AG04450 (cell line): ENCODE measurements at regions not wholly inside any gene's neighbourhood (a gene's known extent, or its start where the extent isn't known, plus 50 kb on each side); places are given as distances from the start of the nearest gene placed in this dataset.

Experiments used
- CTCF ChIA-PET: fragments of 300-600, 350-600 bp; formaldehyde crosslinking; extraction: SDS; loops from one replicate; lab custom pipeline; 2022; ENCODE audit warnings: antibody characterized with exemption, inconsistent platforms; lab: Charles Lee
- POLR2A ChIA-PET: fragments of 350-600 bp; formaldehyde crosslinking; extraction: SDS; loops from one replicate; lab custom pipeline; 2021; ENCODE audit warnings: antibody characterized with exemption, inconsistent platforms; lab: Yijun Ruan, JAX
- DNase-seq: peaks from one replicate; pipeline ENCODE4 v3.0.0-alpha.2; 2011; ENCODE audit warnings: low read depth, low spot score
- H3K27ac ChIP-seq: one replicate; pipeline ENCODE4 v1.5.1; 2012; ENCODE audit warnings: low read depth, low read length, control low read depth
- H3K27me3 ChIP-seq: one replicate; pipeline ENCODE4 v1.6.0; 2012; ENCODE audit warnings: low read length; ENCODE audit not compliant: control insufficient read depth, insufficient read depth
- H3K4me3 ChIP-seq: 2 replicates; pipeline ENCODE4 v1.5.1; 2011; ENCODE audit warnings: mild to moderate bottlenecking, low read depth, low read length, control low read depth
- H3K9me3 ChIP-seq: 2 replicates; pipeline ENCODE4 v1.5.1; 2012; ENCODE audit warnings: low read length; ENCODE audit not compliant: control insufficient read depth, insufficient read depth
- TF ChIP-seq, protein P1 (sequence below): IDR thresholded peaks from 2 replicates; pipeline ENCODE4 v1.5.1; 2011; ENCODE audit warnings: low read depth, low read length, control low read depth, inconsistent platforms

DNA sequence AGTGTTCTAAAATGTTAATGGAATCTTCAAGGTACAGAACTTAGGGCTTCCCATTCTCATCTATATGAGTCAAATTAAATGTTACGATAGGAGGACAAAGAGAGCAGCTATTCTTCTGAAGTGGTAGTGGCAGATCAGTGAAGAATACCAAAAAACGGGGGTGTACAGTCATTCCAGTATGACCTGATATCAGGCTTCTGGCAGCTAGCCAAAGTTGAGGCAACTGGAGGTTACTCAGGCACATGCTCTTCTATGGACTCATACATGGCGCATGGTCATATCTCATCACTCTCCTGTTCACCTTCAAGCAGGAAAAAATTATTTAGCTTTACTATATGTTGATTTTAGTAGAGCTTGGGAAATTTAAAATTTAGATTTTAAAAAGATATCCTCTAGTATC lies 1608.8 kb downstream of the GRIK2 start:
- TF ChIP-seq, protein P1, sequence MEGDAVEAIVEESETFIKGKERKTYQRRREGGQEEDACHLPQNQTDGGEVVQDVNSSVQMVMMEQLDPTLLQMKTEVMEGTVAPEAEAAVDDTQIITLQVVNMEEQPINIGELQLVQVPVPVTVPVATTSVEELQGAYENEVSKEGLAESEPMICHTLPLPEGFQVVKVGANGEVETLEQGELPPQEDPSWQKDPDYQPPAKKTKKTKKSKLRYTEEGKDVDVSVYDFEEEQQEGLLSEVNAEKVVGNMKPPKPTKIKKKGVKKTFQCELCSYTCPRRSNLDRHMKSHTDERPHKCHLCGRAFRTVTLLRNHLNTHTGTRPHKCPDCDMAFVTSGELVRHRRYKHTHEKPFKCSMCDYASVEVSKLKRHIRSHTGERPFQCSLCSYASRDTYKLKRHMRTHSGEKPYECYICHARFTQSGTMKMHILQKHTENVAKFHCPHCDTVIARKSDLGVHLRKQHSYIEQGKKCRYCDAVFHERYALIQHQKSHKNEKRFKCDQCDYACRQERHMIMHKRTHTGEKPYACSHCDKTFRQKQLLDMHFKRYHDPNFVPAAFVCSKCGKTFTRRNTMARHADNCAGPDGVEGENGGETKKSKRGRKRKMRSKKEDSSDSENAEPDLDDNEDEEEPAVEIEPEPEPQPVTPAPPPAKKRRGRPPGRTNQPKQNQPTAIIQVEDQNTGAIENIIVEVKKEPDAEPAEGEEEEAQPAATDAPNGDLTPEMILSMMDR, result no peak
- no peak for DNase-seq
- H3K27me3 ChIP-seq, result no peaks in the 10 kb centered on the region
- H3K27ac ChIP-seq, result no peak overlapping the region
- ChIA-PET POLR2A (no interaction called here), CTCF (no interaction called here)
- no peaks in the 10 kb centered on the region; the same call in 1 of the 2 replicates for H3K9me3 ChIP-seq
- no peak overlapping the region for H3K4me3 ChIP-seq

- ChIA-PET POLR2A (no interaction called here), CTCF (no interaction called here)
- Histone ChIP-seq H3K27me3 (no peaks in the 10 kb centered on the region), H3K27ac (no peak overlapping the region), H3K4me3 (no peak overlapping the region), H3K9me3 (no peaks in the 10 kb centered on the region; the same call in 1 of the 2 replicates)
- TF ChIP-seq, protein P1, result no peak
- DNase-seq, result no peak
These were observed 1608.2 kb downstream of the GRIK2 start for GRCh38 chr6:103001724-103002123.

DNA sequence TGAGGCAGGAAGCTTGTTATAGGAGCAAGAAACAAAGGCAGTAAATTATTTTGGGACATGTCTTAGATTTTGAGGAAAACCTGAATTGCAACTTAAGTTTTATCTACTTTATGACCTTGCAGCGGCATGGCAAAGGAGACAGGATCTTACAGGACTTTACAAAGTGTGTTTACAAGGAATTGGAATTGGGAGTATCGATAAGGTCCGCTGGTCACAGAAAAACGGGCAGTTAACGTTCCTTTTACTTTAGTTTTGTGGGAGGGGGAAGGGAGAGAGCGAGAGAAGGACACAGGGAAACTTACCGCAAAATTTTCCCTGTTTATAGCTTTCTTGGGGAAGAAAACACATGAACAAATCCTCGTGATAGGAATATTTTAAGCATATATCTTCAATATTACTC lies 1607.2 kb downstream of the GRIK2 start:
- H3K27me3 ChIP-seq, result no peaks in the 10 kb centered on the region
- H3K9me3 ChIP-seq, result no peaks in the 10 kb centered on the region; the same call in 1 of the 2 replicates
- no peak for DNase-seq
- no peak overlapping the region for H3K4me3 ChIP-seq
- CTCF ChIA-PET, result no interaction called here
- TF ChIP-seq, protein P1, result no peak
- POLR2A ChIA-PET, result no interaction called here
- H3K27ac ChIP-seq, result no peak overlapping the region

- DNase-seq, result no peak
- TF ChIP-seq, protein P1, result no peak
- CTCF ChIA-PET, result no interaction called here
These were observed 1602.0 kb downstream of the GRIK2 start for GRCh38 chr6:102995491-102995890.

GRCh38 chr6:102994866-102995265 lies 1601.4 kb downstream of the GRIK2 start:
- POLR2A ChIA-PET, result no interaction called here
- CTCF ChIA-PET, result no interaction called here
- Histone ChIP-seq H3K4me3 (no peak overlapping the region), H3K27ac (no peak overlapping the region), H3K9me3 (no peaks in the 10 kb centered on the region), H3K27me3 (no peaks in the 10 kb centered on the region)
- no peak for DNase-seq
- TF ChIP-seq, protein P1, result no peak

More at GRCh38 chr6:102995491-102995890, 1602.0 kb downstream of the GRIK2 start:
- no peak overlapping the region for H3K27ac ChIP-seq
- POLR2A ChIA-PET, result no interaction called here
- H3K9me3 ChIP-seq, result no peaks in the 10 kb centered on the region
- H3K4me3 ChIP-seq, result no peak overlapping the region
- H3K27me3 ChIP-seq, result no peaks in the 10 kb centered on the region
